ENCODE measurements at regions not wholly inside any gene's neighbourhood (a gene's known extent, or its start where the extent isn't known, plus 50 kb on each side); places are given as distances from the start of the nearest gene placed in this dataset.
"Not testable (repeated sequence)": the region's sequence is repeated elsewhere in the genome, so short reads cannot be mapped to it uniquely, and the experiment has no call there.

GRCh38 chr6:56780109-56780508 lies 137.4 kb upstream of the DST start:
- H2AFZ ChIP-seq (ENCODE audit: insufficient read depth, low read depth, low read length, poor library complexity, severe bottlenecking); DNase-seq; H3K9me3 ChIP-seq (replicated peaks in 1 of 2; ENCODE audit: control insufficient read depth in 1 of 2, insufficient read depth in 1 of 2, low read length in 2 of 2); intact Hi-C loops (cut with micrococcal nuclease); H3K4me1 ChIP-seq (ENCODE audit: control insufficient read depth in 1 of 2, insufficient read depth in 2 of 2, low read length in 2 of 2); H3K4me1 Mint-ChIP-seq; H3K9ac ChIP-seq (ENCODE audit: insufficient read depth, low read length, poor library complexity, severe bottlenecking); H3K27ac ChIP-seq (ENCODE audit: low read depth in 1 of 2, low read length in 2 of 2); H3K79me2 ChIP-seq (ENCODE audit: insufficient read depth, low read length); H4K20me1 ChIP-seq (ENCODE audit: insufficient read depth, low read length); H3K36me3 Mint-ChIP-seq; H3K4me3 Mint-ChIP-seq; H3K27me3 ChIP-seq (ENCODE audit: control insufficient read depth in 2 of 2, insufficient read depth in 2 of 2, low read length in 2 of 2); H3K4me2 ChIP-seq (replicated peaks; ENCODE audit: extremely low read depth, low read length, poor library complexity, severe bottlenecking); H3K27me3 Mint-ChIP-seq (ENCODE audit: low read depth in 3 of 3); H3K27ac Mint-ChIP-seq; H3K36me3 ChIP-seq (replicated peaks in 1 of 2; ENCODE audit: control insufficient read depth in 1 of 2, insufficient read depth in 2 of 2, low read length in 2 of 2); H3K4me3 ChIP-seq (replicated peaks in 1 of 3; ENCODE audit: low read depth in 2 of 3, low read length in 3 of 3): not testable (repeated sequence)
- no CpG with 5 or more reads among the region's 2 CpGs for WGBS (ENCODE audit: insufficient coverage)
- H3K9me3 Mint-ChIP-seq: peaks cover 5 to 19% (median 12%) of the 10 kb centered on the region in 7 donors

- H3K9me3 Mint-ChIP-seq; H3K36me3 ChIP-seq (replicated peaks in 1 of 2; ENCODE audit: control insufficient read depth in 1 of 2, insufficient read depth in 2 of 2, low read length in 2 of 2); H2AFZ ChIP-seq (ENCODE audit: insufficient read depth, low read depth, low read length, poor library complexity, severe bottlenecking); H3K36me3 Mint-ChIP-seq; DNase-seq; H3K4me2 ChIP-seq (replicated peaks; ENCODE audit: extremely low read depth, low read length, poor library complexity, severe bottlenecking); H3K79me2 ChIP-seq (ENCODE audit: insufficient read depth, low read length); H3K4me3 ChIP-seq (replicated peaks in 1 of 3; ENCODE audit: low read depth in 2 of 3, low read length in 3 of 3); H3K27ac ChIP-seq (ENCODE audit: low read depth in 1 of 2, low read length in 2 of 2); H3K27me3 ChIP-seq (ENCODE audit: control insufficient read depth in 2 of 2, insufficient read depth in 2 of 2, low read length in 2 of 2); H3K27me3 Mint-ChIP-seq (ENCODE audit: low read depth in 3 of 3); H4K20me1 ChIP-seq (ENCODE audit: insufficient read depth, low read length); H3K27ac Mint-ChIP-seq; H3K9me3 ChIP-seq (replicated peaks in 1 of 2; ENCODE audit: control insufficient read depth in 1 of 2, insufficient read depth in 1 of 2, low read length in 2 of 2); H3K4me1 ChIP-seq (ENCODE audit: control insufficient read depth in 1 of 2, insufficient read depth in 2 of 2, low read length in 2 of 2); H3K4me3 Mint-ChIP-seq; intact Hi-C loops (cut with micrococcal nuclease); H3K9ac ChIP-seq (ENCODE audit: insufficient read depth, low read length, poor library complexity, severe bottlenecking); H3K4me1 Mint-ChIP-seq: not testable (repeated sequence)
- WGBS (ENCODE audit: insufficient coverage): no CpG with 5 or more reads among the region's 2 CpGs
These were observed 135.8 kb upstream of the DST start for GRCh38 chr6:56778503-56778902.

- WGBS (ENCODE audit: insufficient coverage): 100% methylated on average over 1 of the region's 4 CpGs
- H3K27me3 Mint-ChIP-seq (ENCODE audit: low read depth in 3 of 3): peaks cover 0 to 2% (median 0%) of the 10 kb centered on the region in 3 donors
- no peaks in the 10 kb centered on the region for H3K4me1 ChIP-seq (ENCODE audit: control insufficient read depth in 1 of 2, insufficient read depth in 2 of 2, low read length in 2 of 2)
- no peak overlapping the region for H3K4me2 ChIP-seq (replicated peaks; ENCODE audit: extremely low read depth, low read length, poor library complexity, severe bottlenecking)
- no peaks in the 10 kb centered on the region for H3K79me2 ChIP-seq (ENCODE audit: insufficient read depth, low read length)
- H2AFZ ChIP-seq (ENCODE audit: insufficient read depth, low read depth, low read length, poor library complexity, severe bottlenecking): no peak overlapping the region
- no peaks in the 10 kb centered on the region for H3K36me3 ChIP-seq (replicated peaks in 1 of 2; ENCODE audit: control insufficient read depth in 1 of 2, insufficient read depth in 2 of 2, low read length in 2 of 2)
- no peaks in the 10 kb centered on the region for H3K27me3 ChIP-seq (ENCODE audit: control insufficient read depth in 2 of 2, insufficient read depth in 2 of 2, low read length in 2 of 2)
- no peaks in the 10 kb centered on the region for H3K9me3 ChIP-seq (replicated peaks in 1 of 2; ENCODE audit: control insufficient read depth in 1 of 2, insufficient read depth in 1 of 2, low read length in 2 of 2)
- H3K9me3 Mint-ChIP-seq: peaks cover 0 to 3% (median 0%) of the 10 kb centered on the region in 7 donors
- no peak overlapping the region for H3K27ac Mint-ChIP-seq
- peaks cover 4% of the 10 kb centered on the region for H3K4me1 Mint-ChIP-seq
- no peak overlapping the region for H3K27ac ChIP-seq (ENCODE audit: low read depth in 1 of 2, low read length in 2 of 2)
- H4K20me1 ChIP-seq (ENCODE audit: insufficient read depth, low read length): no peaks in the 10 kb centered on the region
- no peak for DNase-seq
- no peaks in the 10 kb centered on the region for H3K36me3 Mint-ChIP-seq
- TF ChIP-seq CTCF (IDR thresholded peaks at IDR 0.05): no peak
- H3K9ac ChIP-seq (ENCODE audit: insufficient read depth, low read length, poor library complexity, severe bottlenecking): no peak overlapping the region
- H3K4me3 ChIP-seq (replicated peaks in 1 of 3; ENCODE audit: low read depth in 2 of 3, low read length in 3 of 3): no peak overlapping the region
- no peak overlapping the region for H3K4me3 Mint-ChIP-seq
- intact Hi-C loops (cut with micrococcal nuclease): no loop called here
These were observed 132.9 kb upstream of the DST start for GRCh38 chr6:56775498-56776166.
